A673 (cell line): ENCODE measurements at regions not wholly inside any gene's neighbourhood (a gene's known extent, or its start where the extent isn't known, plus 50 kb on each side); places are given as distances from the start of the nearest gene placed in this dataset.

Source experiments
- BruUV-seq: library from RNA; stranded (reverse); fragments of 400-500 nt; replicated peaks from 2 replicates; lab custom pipeline; 2021; lab: Mats Ljungman, UMichigan
- CTCF ChIA-PET: fragments of 300-600 bp; sonication (Branson Sonifier 250); formaldehyde crosslinking; loops from one replicate; lab custom pipeline; 2022; ENCODE audit warnings: antibody characterized with exemption; lab: Charles Lee
- POLR2A ChIA-PET: fragments of 300-600 bp; sonication (Branson Sonifier 250); formaldehyde crosslinking; loops from one replicate; lab custom pipeline; 2022; ENCODE audit warnings: antibody characterized with exemption; ENCODE audit not compliant: low non-redundant PET; lab: Charles Lee
- DNase-seq: peaks from one replicate; pipeline ENCODE4 v3.0.0-alpha.2; 2015; ENCODE audit warnings: low spot score
- H3K27ac ChIP-seq: fragments of 200-600 bp; sonication (generic); 2 replicates; pipeline ENCODE4 v1.5.1; 2016; ENCODE audit warnings: mixed run types, low read depth, mild to moderate bottlenecking, mixed read lengths, antibody characterized with exemption, low read length; ENCODE audit not compliant: poor library complexity, severe bottlenecking
- H3K27me3 ChIP-seq: fragments of 200-600 bp; sonication (generic); replicated peaks from 2 replicates; pipeline ENCODE4 v1.6.1; 2017; ENCODE audit warnings: mixed run types, low read depth, mild to moderate bottlenecking, mixed read lengths, antibody characterized with exemption, low read length; ENCODE audit not compliant: insufficient read depth, poor library complexity
- H3K36me3 ChIP-seq: fragments of 200-600 bp; sonication (generic); 2 replicates; pipeline ENCODE4 v1.6.1; 2016; ENCODE audit warnings: mixed run types, mild to moderate bottlenecking, mixed read lengths, antibody characterized with exemption, low read length; ENCODE audit not compliant: insufficient read depth, poor library complexity, severe bottlenecking
- H3K4me1 ChIP-seq: fragments of 200-600 bp; sonication (generic); 2 replicates; pipeline ENCODE4 v1.6.1; 2017; ENCODE audit warnings: mixed run types, mild to moderate bottlenecking, mixed read lengths, antibody characterized with exemption, low read length; ENCODE audit not compliant: insufficient read depth, poor library complexity, severe bottlenecking
- H3K4me3 ChIP-seq: fragments of 200-600 bp; sonication (generic); 2 replicates; pipeline ENCODE4 v1.5.1; 2016; ENCODE audit warnings: low read depth, mixed run types, mild to moderate bottlenecking, mixed read lengths, low read length; ENCODE audit not compliant: poor library complexity, severe bottlenecking
- H3K9me3 ChIP-seq: fragments of 200-600 bp; sonication (generic); 2 replicates; pipeline ENCODE4 v1.6.1; 2016; ENCODE audit warnings: mixed run types, low read depth, mild to moderate bottlenecking, mixed read lengths, antibody characterized with exemption, low read length; ENCODE audit not compliant: poor library complexity, severe bottlenecking
- CTCF ChIP-seq: fragments of 300-800, 200-600 bp; sonication (generic); conservative IDR thresholded peaks from 2 replicates; pipeline ENCODE4 v1.5.1; 2017; ENCODE audit warnings: low read depth, mild to moderate bottlenecking, antibody characterized with exemption, low read length, moderate library complexity, mixed read lengths
- EZH2 ChIP-seq: fragments of 200-600 bp; sonication (generic); IDR thresholded peaks from 2 replicates; pipeline ENCODE4 v1.6.1; 2017; ENCODE audit warnings: borderline replicate concordance, low read depth, mild to moderate bottlenecking, mixed read lengths, antibody characterized with exemption, low read length; ENCODE audit not compliant: poor library complexity, severe bottlenecking
- intact Hi-C: fragments of 100-400 bp; cut with micrococcal nuclease; formaldehyde crosslinking; loops from one replicate; pipeline ENCODE4 v1.10.0; 2022; ENCODE audit not compliant: unreplicated experiment

DNA sequence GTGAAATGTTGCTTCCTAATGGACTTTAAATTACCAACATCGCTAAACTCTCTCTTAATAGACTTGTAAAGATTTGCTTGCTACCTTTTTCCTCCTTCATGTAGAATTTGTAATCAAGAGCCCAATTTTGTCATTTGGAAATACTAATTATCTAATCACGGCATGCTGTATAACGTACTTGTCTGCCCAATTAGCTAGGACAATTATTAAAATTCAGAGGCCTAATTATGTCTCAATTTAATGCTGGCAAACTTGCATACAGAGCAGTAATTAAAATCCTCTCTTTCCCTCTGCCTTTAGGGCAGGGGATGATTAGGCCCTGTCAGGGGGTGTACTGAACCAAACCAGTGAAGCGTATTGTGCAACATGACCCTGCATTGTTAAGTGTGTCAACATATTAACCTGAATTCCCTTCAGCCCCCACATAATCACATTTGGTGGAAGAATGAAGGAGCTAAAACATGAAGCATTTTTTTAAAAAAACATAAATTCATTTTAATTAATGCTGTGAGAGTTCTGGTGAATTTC, 137.4 kb upstream of the BARHL2 start:
- Histone ChIP-seq H3K27me3 (no peaks in the 10 kb centered on the region), H3K4me1 (peaks cover 13% of the 10 kb centered on the region), H3K27ac (no peak overlapping the region), H3K9me3 (no peaks in the 10 kb centered on the region), H3K4me3 (no peak overlapping the region), H3K36me3 (no peaks in the 10 kb centered on the region)
- no peak for TF ChIP-seq CTCF
- TF ChIP-seq EZH2 = no peak
- BruUV-seq = no TSS peak
- no peak for DNase-seq
- POLR2A ChIA-PET = no interaction called here
- CTCF ChIA-PET = interaction anchor here (0.6 kb wide), 1 partner anchor 30 kb away, joined by 6 read pairs; no protein-coding TSS in a partner anchor
- intact Hi-C loops = loop anchor here (5.0 kb wide), 1 partner anchor 132 kb away; no protein-coding TSS in a partner anchor

DNA sequence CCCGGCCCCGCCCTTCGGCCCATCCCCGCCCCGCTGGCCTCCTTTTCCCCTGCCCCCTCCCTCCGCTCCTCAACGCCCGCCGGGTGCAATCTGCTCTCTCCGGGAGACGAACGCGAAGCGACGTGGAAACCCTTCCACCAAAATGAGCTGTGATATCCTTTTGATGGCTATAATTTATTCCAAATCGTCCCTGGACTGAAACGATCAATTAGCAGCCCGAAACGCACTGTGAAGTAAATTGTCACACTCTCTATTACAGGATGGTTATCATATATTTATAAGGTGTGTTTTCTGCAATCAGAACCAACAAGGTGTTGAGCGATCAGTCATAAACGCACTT, 134.6 kb upstream of the BARHL2 start:
- Histone ChIP-seq H3K27ac (no peak overlapping the region), H3K4me3 (peak overlapping the region; percentile 72), H3K27me3 (no peaks in the 10 kb centered on the region), H3K4me1 (peaks cover 13% of the 10 kb centered on the region), H3K9me3 (no peaks in the 10 kb centered on the region), H3K36me3 (no peaks in the 10 kb centered on the region)
- ChIA-PET CTCF (interaction anchor here (1.0 kb wide), 1 partner anchor 8 kb away, joined by 3 read pairs; no protein-coding TSS in a partner anchor), POLR2A (no interaction called here)
- intact Hi-C loops = loop anchor here (5.0 kb wide), 1 partner anchor 129 kb away; no protein-coding TSS in a partner anchor
- TF ChIP-seq CTCF = no peak
- no peak for DNase-seq
- BruUV-seq = no TSS peak

- H3K4me3 ChIP-seq = peak overlapping the region; percentile 72
- H3K36me3 ChIP-seq = no peaks in the 10 kb centered on the region
- no TSS peak for BruUV-seq
- H3K9me3 ChIP-seq = no peaks in the 10 kb centered on the region
- CTCF ChIA-PET = interaction anchor here (1.0 to 1.6 kb wide), 2 partner anchors 7 to 130 kb away, joined by 3 to 5 read pairs; no protein-coding TSS in a partner anchor
- intact Hi-C loops = loop anchor here (5.0 kb wide), 1 partner anchor 129 kb away; no protein-coding TSS in a partner anchor
- peak overlapping the region; percentile 63 for H3K27ac ChIP-seq
- no peaks in the 10 kb centered on the region for H3K27me3 ChIP-seq
- POLR2A ChIA-PET = no interaction called here
- TF ChIP-seq EZH2 = no peak
- TF ChIP-seq CTCF = peak; percentile 60
- DNase-seq = peak; percentile 92
- peaks cover 13% of the 10 kb centered on the region for H3K4me1 ChIP-seq
Observed at GRCh38 chr1:90850898-90851710, 134.0 kb upstream of the BARHL2 start.
